OCI-LY7 (cell line): ENCODE measurements at regions not wholly inside any gene's neighbourhood (a gene's known extent, or its start where the extent isn't known, plus 50 kb on each side); places are given as distances from the start of the nearest gene placed in this dataset.

ENCODE experiments used
- CTCF ChIP-seq: fragments of 200-600 bp; sonication (generic); conservative IDR thresholded peaks from 2 replicates; pipeline ENCODE4 v1.5.1; 2014; ENCODE audit warnings: mild to moderate bottlenecking, antibody characterized with exemption, low read length, moderate library complexity, mixed read lengths
- EZH2phosphoT487 ChIP-seq: fragments of 200-600 bp; sonication (generic); IDR thresholded peaks from 2 replicates; pipeline ENCODE4 v1.6.1; 2018; ENCODE audit warnings: low read depth, borderline replicate concordance, mild to moderate bottlenecking, mixed run types, antibody characterized with exemption, low read length, moderate library complexity, mixed read lengths

- TF ChIP-seq CTCF (no peak), EZH2phosphoT487 (no peak)
Observed at GRCh38 chr4:127081041-127081440, 551.7 kb upstream of the INTU start.
